Retina (tissue), 1 donor: ENCODE measurements at regions not wholly inside any gene's neighbourhood (a gene's known extent, or its start where the extent isn't known, plus 50 kb on each side); places are given as distances from the start of the nearest gene placed in this dataset.

ENCODE experiments used
- DNase-seq: peaks from one replicate; pipeline ENCODE4 v3.0.0-alpha.2; 2016

DNA sequence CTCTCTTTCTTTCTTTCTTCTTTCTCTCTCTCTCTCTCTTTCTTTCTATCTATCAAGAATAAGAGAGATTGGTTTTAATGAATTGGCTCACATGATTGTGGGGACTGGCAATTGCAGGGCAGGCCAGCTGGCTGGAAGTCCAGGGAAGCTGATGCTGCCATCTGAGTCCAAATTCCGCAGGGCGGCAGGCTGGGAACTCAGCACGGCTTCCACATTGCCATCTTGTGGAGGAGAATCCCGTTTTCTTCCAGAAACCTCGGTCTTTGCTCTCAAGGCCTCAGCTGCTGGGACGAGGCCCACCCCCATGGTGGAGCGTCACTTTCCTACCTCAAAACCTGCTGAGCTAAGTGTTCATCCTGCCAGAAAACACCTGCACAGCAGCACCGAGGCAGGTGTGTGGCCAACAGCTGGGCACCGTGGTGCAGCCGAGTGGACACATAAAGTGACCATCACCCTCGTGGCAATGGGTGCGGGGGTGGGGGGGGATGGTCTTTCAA, 58.8 kb upstream of the SLCO4A1 start:
- DNase-seq: no peak

DNA sequence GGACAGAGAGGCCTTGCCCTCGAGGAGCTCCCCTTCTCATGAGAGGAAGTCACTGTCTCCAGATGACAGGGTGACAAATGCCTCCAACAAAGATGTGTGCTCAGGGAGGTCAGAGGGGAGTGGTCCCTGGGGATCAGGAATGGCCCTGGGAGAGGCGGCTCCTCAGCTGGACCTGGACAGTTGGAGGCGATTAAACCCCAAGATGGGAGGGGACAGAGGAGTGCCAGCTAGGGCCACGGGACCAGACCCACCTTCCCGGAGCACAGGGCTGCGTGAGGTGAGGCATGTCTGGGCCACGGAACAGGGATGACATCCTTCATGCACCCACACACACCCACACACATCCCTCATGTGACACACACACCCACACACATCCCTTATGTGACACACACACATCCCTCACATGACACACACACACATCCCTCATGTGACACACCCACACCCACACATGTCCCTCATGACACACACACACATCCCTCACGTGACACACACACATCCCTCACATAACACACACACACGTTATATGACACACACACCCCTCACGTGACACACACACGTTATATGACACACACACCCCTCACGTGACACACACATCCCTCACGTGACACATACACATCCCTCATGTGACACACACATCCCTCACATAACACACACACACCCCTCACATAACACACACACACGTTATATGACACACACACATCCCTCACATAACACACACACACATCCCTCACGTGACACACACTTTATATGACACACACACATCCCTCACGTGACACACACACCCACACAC, 57.4 kb upstream of the SLCO4A1 start:
- no peak for DNase-seq

DNA sequence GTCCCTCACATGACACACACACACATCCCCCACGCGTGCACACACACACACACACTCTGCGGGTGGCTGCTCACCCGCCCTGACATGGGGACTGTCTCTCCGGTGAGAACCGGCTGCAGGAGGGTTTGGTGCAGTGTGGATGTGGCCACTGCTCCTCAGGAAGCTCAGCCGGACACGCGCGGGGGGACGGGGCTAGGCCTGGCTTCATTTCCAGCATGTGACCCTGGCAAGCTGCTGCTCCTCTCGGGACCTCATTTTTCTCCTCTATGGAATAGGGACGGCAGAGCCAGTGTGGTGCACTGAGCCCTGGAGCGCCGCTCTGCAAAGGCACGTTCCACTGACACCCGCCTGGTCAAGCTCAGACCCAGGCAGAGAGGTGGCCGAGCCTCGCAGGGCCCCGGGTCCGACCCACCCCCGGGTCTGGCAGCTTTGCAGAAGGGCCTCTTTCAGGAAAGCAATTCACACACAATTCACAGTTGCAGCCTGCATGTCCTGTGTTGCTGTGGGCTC, 56.8 kb upstream of the SLCO4A1 start:
- DNase-seq: no peak

DNA sequence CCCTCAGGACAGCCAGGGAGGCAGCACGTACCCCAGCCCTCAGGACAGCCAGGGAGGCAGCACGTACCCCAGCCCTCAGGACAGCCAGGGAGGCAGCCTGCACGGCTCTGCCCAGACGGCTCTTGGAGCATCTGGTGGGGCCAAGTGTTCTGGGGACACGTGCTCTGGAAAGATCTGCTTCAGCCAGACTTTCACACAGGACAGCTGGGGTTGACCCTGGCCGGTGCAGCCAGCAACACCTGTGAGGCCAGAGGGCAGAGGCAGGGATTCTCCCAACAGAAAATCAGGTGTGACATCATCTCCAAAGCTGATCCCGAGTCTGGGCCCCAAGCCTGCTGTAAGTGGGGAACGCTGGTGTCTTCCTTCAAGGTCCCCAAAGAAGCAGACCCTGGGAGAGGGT, 55.5 kb upstream of the SLCO4A1 start:
- no peak for DNase-seq

DNA sequence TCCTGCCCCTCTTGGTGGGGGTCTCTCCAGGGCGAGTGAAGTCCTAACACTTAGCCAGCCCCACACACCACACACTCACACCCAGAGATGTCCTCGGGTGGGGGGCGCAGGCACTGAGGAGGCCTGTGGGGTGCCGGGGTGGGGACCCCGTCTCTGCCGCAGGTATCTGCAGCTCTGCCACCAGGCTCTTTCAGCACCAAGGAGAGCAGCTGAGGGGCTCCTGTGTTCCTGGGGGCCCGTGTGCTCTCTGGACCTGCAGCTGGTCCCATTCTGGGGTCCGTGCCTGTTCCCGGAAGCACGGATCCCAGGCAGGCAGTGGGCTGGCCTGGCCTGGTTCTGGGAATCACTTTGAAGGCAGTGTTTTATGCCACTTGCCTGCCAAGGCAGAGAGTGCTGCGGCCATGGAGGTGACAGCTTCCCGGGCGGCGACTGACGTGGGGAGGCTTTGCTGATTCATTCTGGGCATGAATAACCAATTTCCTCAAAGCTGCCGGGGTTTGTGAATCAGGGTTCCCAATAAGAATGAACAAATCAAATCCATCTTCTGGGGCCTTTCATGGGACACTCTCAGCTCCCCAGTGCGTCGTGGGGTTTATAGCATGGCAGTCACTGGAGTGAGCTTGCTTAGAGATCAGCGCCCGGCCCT, 54.4 kb upstream of the SLCO4A1 start:
- no peak for DNase-seq

DNA sequence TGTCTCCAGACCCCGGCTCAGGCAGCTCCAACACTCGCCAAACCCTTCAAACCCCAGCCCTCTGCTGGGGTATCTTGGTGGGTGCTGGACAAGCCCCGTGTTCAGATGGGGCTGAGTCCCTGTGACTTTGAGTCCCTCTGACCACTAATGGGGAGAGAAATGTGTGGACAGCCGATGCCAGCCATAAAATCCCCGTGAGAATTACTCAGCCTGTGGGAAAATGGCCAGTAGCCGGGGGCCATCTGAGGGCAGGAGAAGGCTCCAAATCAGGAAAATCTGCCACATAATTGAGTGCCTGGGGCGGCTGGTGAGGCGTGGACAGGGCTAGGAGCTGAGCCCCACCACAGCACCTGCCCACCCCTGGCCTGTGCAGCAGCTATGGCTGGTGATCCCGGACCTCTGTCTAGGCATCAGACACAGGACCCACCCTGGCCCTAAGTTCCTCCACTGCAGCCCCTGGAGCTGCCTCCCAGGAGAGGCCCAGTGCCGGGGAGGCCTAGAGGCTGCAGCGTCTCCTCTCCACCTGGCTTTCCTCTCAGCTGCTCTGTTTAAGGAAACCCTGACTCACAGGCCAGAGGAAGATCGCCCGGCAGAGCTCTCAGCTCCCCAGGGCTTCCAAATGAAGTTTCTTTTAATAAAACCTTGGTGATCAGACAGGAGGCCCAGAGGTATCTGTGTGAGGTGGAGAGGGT, 53.7 kb upstream of the SLCO4A1 start:
- no peak for DNase-seq

DNA sequence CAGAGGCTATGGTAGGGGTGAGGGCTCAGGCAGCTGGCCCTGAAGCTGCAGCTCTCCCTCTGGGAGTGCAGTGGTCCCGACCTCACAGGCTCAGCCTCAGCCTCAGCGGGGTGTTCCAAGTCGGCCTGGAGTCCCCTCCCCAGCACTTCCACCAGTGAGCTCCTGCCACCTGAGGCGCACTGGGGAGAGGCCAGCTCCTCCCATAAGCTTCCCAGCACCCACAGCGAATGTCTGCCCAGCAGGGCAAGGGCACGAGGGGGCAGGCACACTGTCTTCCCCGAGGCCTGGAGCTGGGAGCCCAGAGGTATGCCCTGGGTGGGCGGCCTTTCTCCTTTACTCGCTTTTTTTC, 53.2 kb upstream of the SLCO4A1 start:
- DNase-seq: no peak

DNA sequence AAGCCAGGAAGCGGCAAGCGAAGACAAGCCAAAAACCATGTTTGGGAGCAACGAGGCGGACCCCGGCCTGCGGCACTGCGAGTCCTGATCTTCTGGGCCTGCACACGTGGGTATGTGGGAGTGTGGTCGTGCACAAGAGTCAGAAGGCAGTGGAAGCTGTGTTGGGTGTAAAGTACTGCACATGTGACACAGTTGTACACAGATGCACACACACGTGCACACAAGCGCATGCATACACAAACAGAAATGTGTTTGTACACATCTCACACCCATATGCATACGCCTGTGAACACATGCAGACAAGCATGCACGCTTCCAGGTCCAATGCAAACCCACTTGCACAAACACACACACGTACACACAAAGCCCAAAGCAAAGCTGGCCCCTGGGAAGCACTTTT, 52.6 kb upstream of the SLCO4A1 start:
- no peak for DNase-seq

DNA sequence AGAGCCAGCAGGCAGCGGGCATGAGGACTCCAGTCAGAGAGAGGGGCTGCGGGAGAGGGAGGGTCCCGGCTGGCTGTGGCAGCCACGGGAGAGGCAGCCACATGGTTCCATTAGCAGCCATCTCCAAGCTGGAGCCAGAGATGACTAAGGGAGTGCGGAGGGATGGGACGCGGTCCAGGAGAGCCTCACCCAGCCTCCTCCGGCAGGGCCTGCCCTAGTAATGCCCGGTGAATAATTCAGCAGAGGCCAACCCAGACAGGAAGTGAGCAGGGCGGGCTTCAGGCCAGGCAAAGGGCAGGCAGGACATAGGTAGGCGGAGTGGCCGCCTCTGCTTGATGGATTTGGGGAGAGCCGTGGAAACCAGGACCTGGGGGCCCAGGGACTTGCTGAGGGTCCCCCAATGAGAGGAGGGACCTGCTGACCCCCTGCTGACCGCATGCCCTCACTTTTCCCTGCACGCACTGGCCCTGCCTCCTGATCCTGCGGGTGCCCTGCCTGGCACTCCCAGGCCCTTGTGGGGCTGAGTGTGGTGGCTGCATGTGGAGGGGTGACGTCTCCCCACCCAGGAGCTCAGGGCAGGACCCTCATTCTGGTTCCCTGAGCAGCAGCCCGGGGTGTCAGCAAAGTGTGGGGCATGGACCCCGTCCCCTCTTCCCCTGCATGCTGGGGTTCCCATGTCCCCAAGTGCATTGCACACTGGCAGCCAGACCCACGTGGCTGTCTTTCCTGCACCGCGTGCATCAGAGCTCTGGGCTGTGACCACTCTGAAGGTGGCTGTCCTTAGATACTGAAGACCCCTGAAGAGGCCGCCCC, 51.8 kb upstream of the SLCO4A1 start:
- no peak for DNase-seq

DNA sequence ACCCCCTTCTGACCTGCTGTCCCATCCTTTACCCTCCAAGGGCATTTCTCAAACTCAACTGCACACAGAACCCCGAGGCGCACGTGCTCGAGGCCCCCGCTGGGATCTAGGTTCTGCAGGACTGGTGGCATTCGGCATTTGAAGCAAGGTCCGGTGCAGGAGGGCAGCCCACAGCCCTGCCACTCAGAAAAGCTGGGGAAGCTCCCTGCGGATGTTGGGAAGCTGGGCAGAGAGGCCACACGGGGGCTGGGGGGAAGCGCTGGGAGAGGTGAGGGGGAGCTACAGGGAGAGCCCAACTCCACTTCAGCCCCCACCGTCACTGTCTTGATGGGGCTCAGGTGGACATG, 51.2 kb upstream of the SLCO4A1 start:
- DNase-seq: no peak

DNA sequence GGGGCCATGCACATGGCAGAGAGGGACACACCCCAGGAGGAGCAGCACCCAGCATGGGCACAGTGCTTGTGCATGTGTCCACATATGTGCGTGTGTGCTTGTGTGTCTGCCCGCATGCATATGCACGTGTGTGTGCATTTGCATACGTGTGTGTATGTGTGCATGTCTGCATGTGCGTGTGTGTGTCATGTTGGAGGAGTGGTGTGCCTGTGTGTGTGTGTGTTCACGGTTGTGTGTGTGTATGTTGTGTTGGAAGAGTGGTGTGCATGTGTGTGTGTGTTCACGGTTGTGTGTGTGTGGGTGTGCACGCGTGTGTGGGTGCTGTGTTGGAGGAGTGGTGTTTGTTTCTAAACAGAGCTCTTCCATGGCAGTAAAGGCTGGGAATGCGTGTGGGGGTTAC, 50.7 kb upstream of the SLCO4A1 start:
- no peak for DNase-seq
